ENCODE measurements at regions not wholly inside any gene's neighbourhood (a gene's known extent, or its start where the extent isn't known, plus 50 kb on each side); places are given as distances from the start of the nearest gene placed in this dataset.

DNA sequence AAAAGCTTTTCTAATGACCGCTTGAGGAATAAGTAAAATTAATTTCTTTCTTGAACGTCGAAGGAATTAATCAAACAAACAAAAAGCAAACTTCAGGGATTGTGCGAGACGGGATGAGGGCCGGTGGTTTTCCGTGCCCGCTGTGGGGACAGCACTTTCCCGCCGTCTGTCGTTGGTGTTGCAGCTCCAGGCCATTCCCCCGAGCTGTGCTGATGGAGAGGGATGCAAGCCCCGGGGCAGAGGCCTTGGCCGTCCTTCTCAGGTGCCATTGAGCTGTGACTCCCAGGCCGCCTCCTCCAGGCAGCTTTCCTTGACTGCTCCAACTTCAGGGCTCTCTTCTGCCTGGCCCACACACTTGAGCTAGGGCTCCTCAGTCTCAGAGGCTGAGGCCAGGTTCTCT is 109.0 kb upstream of the C14orf180 start:
- TF ChIP-seq, protein P1, sequence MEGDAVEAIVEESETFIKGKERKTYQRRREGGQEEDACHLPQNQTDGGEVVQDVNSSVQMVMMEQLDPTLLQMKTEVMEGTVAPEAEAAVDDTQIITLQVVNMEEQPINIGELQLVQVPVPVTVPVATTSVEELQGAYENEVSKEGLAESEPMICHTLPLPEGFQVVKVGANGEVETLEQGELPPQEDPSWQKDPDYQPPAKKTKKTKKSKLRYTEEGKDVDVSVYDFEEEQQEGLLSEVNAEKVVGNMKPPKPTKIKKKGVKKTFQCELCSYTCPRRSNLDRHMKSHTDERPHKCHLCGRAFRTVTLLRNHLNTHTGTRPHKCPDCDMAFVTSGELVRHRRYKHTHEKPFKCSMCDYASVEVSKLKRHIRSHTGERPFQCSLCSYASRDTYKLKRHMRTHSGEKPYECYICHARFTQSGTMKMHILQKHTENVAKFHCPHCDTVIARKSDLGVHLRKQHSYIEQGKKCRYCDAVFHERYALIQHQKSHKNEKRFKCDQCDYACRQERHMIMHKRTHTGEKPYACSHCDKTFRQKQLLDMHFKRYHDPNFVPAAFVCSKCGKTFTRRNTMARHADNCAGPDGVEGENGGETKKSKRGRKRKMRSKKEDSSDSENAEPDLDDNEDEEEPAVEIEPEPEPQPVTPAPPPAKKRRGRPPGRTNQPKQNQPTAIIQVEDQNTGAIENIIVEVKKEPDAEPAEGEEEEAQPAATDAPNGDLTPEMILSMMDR (IDR thresholded peaks at IDR 0.05; ENCODE audit: borderline replicate concordance, extremely low read depth, low read length, poor library complexity, severe bottlenecking): no peak
- no peak for TF ChIP-seq EZH2 (IDR thresholded peaks at IDR 0.05; ENCODE audit: borderline replicate concordance, low read depth, low read length, severe bottlenecking)
